ENCODE measurements at regions not wholly inside any gene's neighbourhood (a gene's known extent, or its start where the extent isn't known, plus 50 kb on each side); places are given as distances from the start of the nearest gene placed in this dataset.

DNA sequence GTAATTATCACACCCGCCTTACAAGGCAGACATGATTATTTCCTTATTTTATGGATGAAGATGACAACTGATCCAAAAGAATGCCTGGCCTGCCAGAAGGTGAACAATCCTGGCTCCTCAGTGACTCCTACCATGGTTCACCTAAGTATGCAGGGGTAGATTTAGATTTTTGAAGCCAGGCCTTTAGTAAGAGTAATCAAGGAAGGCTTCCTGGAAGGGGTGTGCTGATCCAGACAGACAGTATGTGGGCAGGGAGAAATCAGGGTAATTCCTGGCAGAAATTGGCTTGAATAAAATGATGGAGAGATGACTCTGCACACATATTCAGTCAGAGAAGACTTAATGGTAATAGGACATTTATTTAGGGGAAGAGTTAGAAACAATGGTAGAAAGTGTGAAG, 637.7 kb upstream of the FANCL start:
- Histone ChIP-seq H3K27me3 (ENCODE audit: control insufficient read depth, insufficient read depth, low read length) (no peaks in the 10 kb centered on the region), H3K9me3 (ENCODE audit: control insufficient read depth, insufficient read depth, low read depth, low read length) (no peaks in the 10 kb centered on the region), H3K36me3 (ENCODE audit: control insufficient read depth, insufficient read depth, low read length) (no peaks in the 10 kb centered on the region), H3K4me3 (ENCODE audit: low read depth in 2 of 2, low read length in 2 of 2) (no peak overlapping the region), H3K4me1 (ENCODE audit: control insufficient read depth, insufficient read depth, low read length) (no peaks in the 10 kb centered on the region), H3K27ac (ENCODE audit: low read length) (no peak overlapping the region)
- TF ChIP-seq TCF7L2 (IDR thresholded peaks at IDR 0.05; ENCODE audit: low read depth, low read length), result no peak
- TF ChIP-seq, protein P1, sequence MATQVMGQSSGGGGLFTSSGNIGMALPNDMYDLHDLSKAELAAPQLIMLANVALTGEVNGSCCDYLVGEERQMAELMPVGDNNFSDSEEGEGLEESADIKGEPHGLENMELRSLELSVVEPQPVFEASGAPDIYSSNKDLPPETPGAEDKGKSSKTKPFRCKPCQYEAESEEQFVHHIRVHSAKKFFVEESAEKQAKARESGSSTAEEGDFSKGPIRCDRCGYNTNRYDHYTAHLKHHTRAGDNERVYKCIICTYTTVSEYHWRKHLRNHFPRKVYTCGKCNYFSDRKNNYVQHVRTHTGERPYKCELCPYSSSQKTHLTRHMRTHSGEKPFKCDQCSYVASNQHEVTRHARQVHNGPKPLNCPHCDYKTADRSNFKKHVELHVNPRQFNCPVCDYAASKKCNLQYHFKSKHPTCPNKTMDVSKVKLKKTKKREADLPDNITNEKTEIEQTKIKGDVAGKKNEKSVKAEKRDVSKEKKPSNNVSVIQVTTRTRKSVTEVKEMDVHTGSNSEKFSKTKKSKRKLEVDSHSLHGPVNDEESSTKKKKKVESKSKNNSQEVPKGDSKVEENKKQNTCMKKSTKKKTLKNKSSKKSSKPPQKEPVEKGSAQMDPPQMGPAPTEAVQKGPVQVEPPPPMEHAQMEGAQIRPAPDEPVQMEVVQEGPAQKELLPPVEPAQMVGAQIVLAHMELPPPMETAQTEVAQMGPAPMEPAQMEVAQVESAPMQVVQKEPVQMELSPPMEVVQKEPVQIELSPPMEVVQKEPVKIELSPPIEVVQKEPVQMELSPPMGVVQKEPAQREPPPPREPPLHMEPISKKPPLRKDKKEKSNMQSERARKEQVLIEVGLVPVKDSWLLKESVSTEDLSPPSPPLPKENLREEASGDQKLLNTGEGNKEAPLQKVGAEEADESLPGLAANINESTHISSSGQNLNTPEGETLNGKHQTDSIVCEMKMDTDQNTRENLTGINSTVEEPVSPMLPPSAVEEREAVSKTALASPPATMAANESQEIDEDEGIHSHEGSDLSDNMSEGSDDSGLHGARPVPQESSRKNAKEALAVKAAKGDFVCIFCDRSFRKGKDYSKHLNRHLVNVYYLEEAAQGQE (IDR thresholded peaks at IDR 0.05; ENCODE audit: insufficient read depth in 1 of 2, low read depth in 2 of 2, low read length in 1 of 2), result no peak
- BruUV-seq (replicated peaks), result no TSS peak
- DNase-seq (ENCODE audit: low read depth, low spot score) (no peak), ATAC-seq (no peak)
- CTCF ChIA-PET, result no interaction called here
- intact Hi-C loops (cut with micrococcal nuclease; ENCODE audit: unreplicated experiment), result no loop called here
- POLR2A ChIA-PET, result no interaction called here
- in situ Hi-C loops (cut with HindIII; ENCODE audit: low pct_unique_long_range_greater_than_20kb, low sequenced_read_pairs), result no loop called here

DNA sequence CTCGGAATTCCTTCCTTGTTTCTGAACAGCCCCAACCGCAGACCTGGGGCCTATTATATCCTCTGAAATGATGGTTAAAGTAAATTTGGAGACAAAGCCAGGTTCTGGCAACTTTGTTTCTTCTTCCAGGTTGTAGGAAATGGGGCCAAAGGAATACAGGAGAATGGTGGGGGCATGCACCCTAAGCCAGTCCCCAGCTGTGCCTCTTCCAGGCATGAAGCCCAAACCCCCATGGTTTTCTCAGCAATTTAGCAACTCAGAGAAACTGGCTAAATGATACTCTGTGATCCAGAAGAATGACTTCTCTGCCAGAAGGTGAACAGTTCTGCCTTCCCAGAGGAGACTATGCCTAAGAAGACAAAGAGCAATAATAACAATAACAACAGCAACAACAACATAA, 635.0 kb upstream of the FANCL start:
- in situ Hi-C loops (cut with HindIII; ENCODE audit: low pct_unique_long_range_greater_than_20kb, low sequenced_read_pairs), result no loop called here
- CTCF ChIA-PET, result no interaction called here
- Histone ChIP-seq H3K9me3 (ENCODE audit: control insufficient read depth, insufficient read depth, low read depth, low read length) (no peaks in the 10 kb centered on the region), H3K27ac (ENCODE audit: low read length) (no peak overlapping the region), H3K36me3 (ENCODE audit: control insufficient read depth, insufficient read depth, low read length) (no peaks in the 10 kb centered on the region), H3K27me3 (ENCODE audit: control insufficient read depth, insufficient read depth, low read length) (no peaks in the 10 kb centered on the region), H3K4me1 (ENCODE audit: control insufficient read depth, insufficient read depth, low read length) (no peaks in the 10 kb centered on the region), H3K4me3 (ENCODE audit: low read depth in 2 of 2, low read length in 2 of 2) (no peak overlapping the region)
- no TSS peak for BruUV-seq (replicated peaks)
- no peak for ATAC-seq
- DNase-seq (ENCODE audit: low read depth, low spot score), result no peak
- intact Hi-C loops (cut with micrococcal nuclease; ENCODE audit: unreplicated experiment), result no loop called here
- POLR2A ChIA-PET, result no interaction called here
- TF ChIP-seq, protein P2, sequence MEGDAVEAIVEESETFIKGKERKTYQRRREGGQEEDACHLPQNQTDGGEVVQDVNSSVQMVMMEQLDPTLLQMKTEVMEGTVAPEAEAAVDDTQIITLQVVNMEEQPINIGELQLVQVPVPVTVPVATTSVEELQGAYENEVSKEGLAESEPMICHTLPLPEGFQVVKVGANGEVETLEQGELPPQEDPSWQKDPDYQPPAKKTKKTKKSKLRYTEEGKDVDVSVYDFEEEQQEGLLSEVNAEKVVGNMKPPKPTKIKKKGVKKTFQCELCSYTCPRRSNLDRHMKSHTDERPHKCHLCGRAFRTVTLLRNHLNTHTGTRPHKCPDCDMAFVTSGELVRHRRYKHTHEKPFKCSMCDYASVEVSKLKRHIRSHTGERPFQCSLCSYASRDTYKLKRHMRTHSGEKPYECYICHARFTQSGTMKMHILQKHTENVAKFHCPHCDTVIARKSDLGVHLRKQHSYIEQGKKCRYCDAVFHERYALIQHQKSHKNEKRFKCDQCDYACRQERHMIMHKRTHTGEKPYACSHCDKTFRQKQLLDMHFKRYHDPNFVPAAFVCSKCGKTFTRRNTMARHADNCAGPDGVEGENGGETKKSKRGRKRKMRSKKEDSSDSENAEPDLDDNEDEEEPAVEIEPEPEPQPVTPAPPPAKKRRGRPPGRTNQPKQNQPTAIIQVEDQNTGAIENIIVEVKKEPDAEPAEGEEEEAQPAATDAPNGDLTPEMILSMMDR (IDR thresholded peaks at IDR 0.05), result no peak
- TF ChIP-seq POLR2AphosphoS5 (IDR thresholded peaks at IDR 0.05; ENCODE audit: low read depth, low read length) (no peak), TCF7L2 (IDR thresholded peaks at IDR 0.05; ENCODE audit: low read depth, low read length) (no peak), SIN3A (IDR thresholded peaks at IDR 0.05; ENCODE audit: borderline replicate concordance, insufficient read depth, low read depth, low read length) (no peak)
- TF ChIP-seq, protein P1 (IDR thresholded peaks at IDR 0.05; ENCODE audit: insufficient read depth in 1 of 2, low read depth in 2 of 2, low read length in 1 of 2), result no peak
